ENCODE measurements at regions not wholly inside any gene's neighbourhood (a gene's known extent, or its start where the extent isn't known, plus 50 kb on each side); places are given as distances from the start of the nearest gene placed in this dataset.

- TF ChIP-seq CTCF (IDR thresholded peaks at IDR 0.05), result no peak
- TF ChIP-seq POLR2A (IDR thresholded peaks at IDR 0.05), result no peak
Measured at GRCh38 chr6:159615918-159616317, 77.1 kb downstream of the SOD2 start.

Measured in thyroid gland (tissue), 4 donors.